Natural killer cell (primary cell): ENCODE measurements at regions not wholly inside any gene's neighbourhood (a gene's known extent, or its start where the extent isn't known, plus 50 kb on each side); places are given as distances from the start of the nearest gene placed in this dataset.
A peak's percentile ranks its signal among the peaks of the same experiment; 100 is the strongest.

ENCODE experiments used
- ATAC-seq, 3 donors: fragments of 150-1000 bp in 2 of 3; fragments of 200-7000 bp in 1 of 3; cut with Tn5 transposase; 1 replicate in 1 of 3; 2 replicates in 2 of 3; pipeline ENCODE4 v1.10.0; 2021; ENCODE audit warnings: mild to moderate bottlenecking in 2 of 3, moderate library complexity in 2 of 3
- DNase-seq, 2 donors: peaks; one replicate each; pipeline versions ENCODE4 v3.0.0 to v3.0.0-alpha.2; 2013 to 2021; ENCODE audit warnings: mixed read lengths in 1 of 2
- H3K27ac ChIP-seq: one replicate; pipeline ENCODE4 v1.5.1; 2013; ENCODE audit warnings: mild to moderate bottlenecking, low read length
- H3K27me3 ChIP-seq: one replicate; pipeline ENCODE4 v1.6.1; 2013; ENCODE audit warnings: low read length; ENCODE audit not compliant: control insufficient read depth, insufficient read depth
- H3K36me3 ChIP-seq: one replicate; pipeline ENCODE4 v1.6.1; 2013; ENCODE audit warnings: low read length; ENCODE audit not compliant: control insufficient read depth, insufficient read depth
- H3K4me1 ChIP-seq: one replicate; pipeline ENCODE4 v1.6.1; 2013; ENCODE audit warnings: low read length; ENCODE audit not compliant: control insufficient read depth, insufficient read depth
- H3K4me3 ChIP-seq: one replicate; pipeline ENCODE4 v1.5.1; 2013; ENCODE audit warnings: low read length
- H3K9me3 ChIP-seq: one replicate; pipeline ENCODE4 v1.6.1; 2013; ENCODE audit warnings: low read length; ENCODE audit not compliant: control insufficient read depth, insufficient read depth
- H3K27ac Mint-ChIP-seq, 2 donors: one replicate each; pipeline ENCODE4 v1.8.0; 2022; ENCODE audit warnings: mild to moderate bottlenecking in 2 of 2, mixed read lengths in 2 of 2, moderate library complexity in 1 of 2
- H3K27me3 Mint-ChIP-seq, 2 donors: one replicate each; pipeline ENCODE4 v1.8.0; 2022; ENCODE audit warnings: low read depth in 2 of 2, mixed read lengths in 2 of 2
- H3K36me3 Mint-ChIP-seq: one replicate; pipeline ENCODE4 v1.8.0; 2022; ENCODE audit warnings: mixed read lengths
- H3K4me1 Mint-ChIP-seq, 2 donors: one replicate each; pipeline ENCODE4 v1.8.0; 2022; ENCODE audit warnings: mixed read lengths in 2 of 2
- H3K4me3 Mint-ChIP-seq: one replicate; pipeline ENCODE4 v1.8.0; 2022; ENCODE audit warnings: mild to moderate bottlenecking, moderate library complexity, mixed read lengths
- H3K9me3 Mint-ChIP-seq, 2 donors: one replicate each; pipeline ENCODE4 v1.8.0; 2022; ENCODE audit warnings: mixed read lengths in 2 of 2
- WGBS: methylation state at CpG from one replicate; pipeline ENCODE4 v1.1.7; 2013; ENCODE audit warnings: missing lambda C conversion rate; ENCODE audit not compliant: insufficient coverage; 5-methylcytosine and 5-hydroxymethylcytosine counted together
- intact Hi-C: fragments of 100-400 bp; cut with micrococcal nuclease; formaldehyde crosslinking; loops from one replicate; pipeline ENCODE4 v1.14.2; 2022
- TF ChIP-seq, protein P1 (sequence below): fragments of 200-600 bp; IDR thresholded peaks from one replicate; pipeline ENCODE4 v1.8.0; 2022; ENCODE audit warnings: antibody characterized with exemption

DNA sequence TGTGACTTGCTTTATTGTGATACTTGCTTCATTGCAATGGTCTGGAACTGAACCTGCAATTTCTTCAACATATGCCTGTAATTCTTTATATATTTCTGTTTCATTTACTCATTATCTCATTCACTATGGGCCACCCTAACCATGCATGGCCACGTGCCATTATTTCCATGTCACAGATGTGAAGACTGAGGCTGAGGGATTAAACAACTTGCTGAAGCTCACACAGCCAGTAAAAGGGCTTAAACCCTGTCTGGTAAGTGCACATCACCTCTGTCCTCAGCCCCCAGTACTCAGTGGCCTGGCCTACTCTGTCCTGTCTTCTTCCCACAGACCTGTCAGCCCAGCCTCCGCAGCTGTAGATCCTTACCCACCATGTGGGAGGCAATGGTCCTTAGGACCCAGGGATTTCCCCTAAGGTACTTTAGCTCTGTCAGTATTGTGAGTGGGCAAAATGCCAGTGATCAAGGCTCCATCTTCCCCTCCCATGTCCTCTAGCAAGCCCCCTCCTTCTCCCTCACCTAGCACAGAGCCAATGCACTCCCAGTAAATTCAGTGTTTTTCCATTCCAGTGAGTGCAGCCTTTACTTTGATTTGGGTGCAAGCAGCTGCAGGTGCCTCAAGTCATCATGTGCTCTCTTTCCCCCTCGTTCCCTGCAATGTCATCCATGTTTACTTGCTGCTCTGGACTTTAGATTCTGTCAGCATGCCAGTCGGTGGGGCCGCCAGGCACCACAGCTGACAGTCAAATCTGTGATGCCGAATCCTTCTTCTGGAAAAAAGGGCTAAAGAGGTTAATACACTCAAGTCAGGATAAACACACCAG, 228.2 kb upstream of the PROX1 start:
- Histone ChIP-seq H3K4me3 (no peak overlapping the region), H3K27ac (no peak overlapping the region), H3K27me3 (no peaks in the 10 kb centered on the region), H3K9me3 (peaks cover 3% of the 10 kb centered on the region), H3K36me3 (no peaks in the 10 kb centered on the region), H3K4me1 (no peaks in the 10 kb centered on the region)
- H3K27ac Mint-ChIP-seq: no peak overlapping the region
- intact Hi-C loops: no loop called here
- H3K27me3 Mint-ChIP-seq: peaks cover 0 to 3% of the 10 kb centered on the region in 2 donors
- DNase-seq: no peak
- peaks cover 7% of the 10 kb centered on the region for H3K36me3 Mint-ChIP-seq
- H3K4me1 Mint-ChIP-seq: no peaks in the 10 kb centered on the region
- H3K9me3 Mint-ChIP-seq: peaks cover 4 to 8% of the 10 kb centered on the region in 2 donors
- no peak overlapping the region for H3K4me3 Mint-ChIP-seq
- 80% methylated on average over 5 of the region's 6 CpGs for WGBS
- no peak for ATAC-seq
- TF ChIP-seq, protein P1, sequence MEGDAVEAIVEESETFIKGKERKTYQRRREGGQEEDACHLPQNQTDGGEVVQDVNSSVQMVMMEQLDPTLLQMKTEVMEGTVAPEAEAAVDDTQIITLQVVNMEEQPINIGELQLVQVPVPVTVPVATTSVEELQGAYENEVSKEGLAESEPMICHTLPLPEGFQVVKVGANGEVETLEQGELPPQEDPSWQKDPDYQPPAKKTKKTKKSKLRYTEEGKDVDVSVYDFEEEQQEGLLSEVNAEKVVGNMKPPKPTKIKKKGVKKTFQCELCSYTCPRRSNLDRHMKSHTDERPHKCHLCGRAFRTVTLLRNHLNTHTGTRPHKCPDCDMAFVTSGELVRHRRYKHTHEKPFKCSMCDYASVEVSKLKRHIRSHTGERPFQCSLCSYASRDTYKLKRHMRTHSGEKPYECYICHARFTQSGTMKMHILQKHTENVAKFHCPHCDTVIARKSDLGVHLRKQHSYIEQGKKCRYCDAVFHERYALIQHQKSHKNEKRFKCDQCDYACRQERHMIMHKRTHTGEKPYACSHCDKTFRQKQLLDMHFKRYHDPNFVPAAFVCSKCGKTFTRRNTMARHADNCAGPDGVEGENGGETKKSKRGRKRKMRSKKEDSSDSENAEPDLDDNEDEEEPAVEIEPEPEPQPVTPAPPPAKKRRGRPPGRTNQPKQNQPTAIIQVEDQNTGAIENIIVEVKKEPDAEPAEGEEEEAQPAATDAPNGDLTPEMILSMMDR: no peak

DNA sequence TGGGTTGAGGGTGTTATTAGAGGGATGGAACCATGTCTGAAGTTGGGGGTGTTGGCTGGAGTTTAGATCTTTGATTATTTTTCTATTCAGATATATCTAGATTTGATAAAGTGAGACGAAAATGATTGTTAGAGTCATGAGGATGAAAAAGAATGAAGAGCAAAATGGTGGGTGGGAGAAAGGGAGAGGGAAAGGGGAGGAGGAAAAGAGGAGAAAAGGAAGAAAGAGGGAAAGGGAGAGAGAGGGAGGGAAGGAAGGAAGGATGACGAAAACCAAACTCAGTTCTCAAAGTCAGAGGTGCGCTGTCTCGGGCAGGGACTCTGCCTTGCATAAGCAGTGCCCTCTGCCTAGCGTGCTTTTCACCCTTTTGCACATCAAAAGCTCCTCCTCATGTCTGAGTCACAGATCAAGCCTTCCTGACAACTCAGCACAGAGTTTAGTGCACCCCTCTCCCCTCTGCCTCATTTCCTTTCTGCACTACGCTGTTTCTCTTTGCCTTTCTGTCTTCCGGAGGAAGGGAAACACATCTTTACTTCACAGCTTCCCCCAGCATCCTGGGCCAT, 225.8 kb upstream of the PROX1 start:
- Histone ChIP-seq H3K4me3 (no peak overlapping the region), H3K27ac (no peak overlapping the region), H3K27me3 (no peaks in the 10 kb centered on the region), H3K36me3 (no peaks in the 10 kb centered on the region), H3K4me1 (no peaks in the 10 kb centered on the region), H3K9me3 (peaks cover 3% of the 10 kb centered on the region)
- peak in 1 of 2 donors; percentile 70 for DNase-seq
- TF ChIP-seq, protein P1: no peak
- Mint-ChIP-seq H3K27me3 (peaks cover 0 to 5% of the 10 kb centered on the region in 2 donors), H3K36me3 (peaks cover 5% of the 10 kb centered on the region), H3K4me3 (no peak overlapping the region), H3K9me3 (peaks cover 4 to 9% of the 10 kb centered on the region in 2 donors), H3K27ac (no peak overlapping the region), H3K4me1 (no peaks in the 10 kb centered on the region)
- ATAC-seq: no peak
- 34% methylated on average over 6 of the region's 7 CpGs for WGBS
- intact Hi-C loops: no loop called here

DNA sequence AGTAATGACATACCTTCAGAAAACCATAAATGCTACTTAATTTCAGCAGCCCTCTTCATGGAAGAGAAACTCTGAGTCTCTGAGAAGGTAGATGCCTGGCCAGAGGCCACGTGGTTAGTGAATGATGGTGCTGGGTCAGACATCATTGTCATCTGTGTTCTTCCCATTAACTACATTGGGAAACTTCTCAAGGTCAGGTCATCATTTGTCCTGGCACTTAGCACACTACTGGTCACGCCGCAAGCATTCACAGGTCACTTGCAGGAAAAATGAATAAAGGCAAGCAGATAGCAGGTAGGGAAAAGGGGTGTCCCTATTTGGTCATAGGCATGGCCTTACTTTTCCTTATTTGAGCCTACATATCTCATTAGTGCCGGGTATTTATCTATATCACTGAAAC, 220.1 kb upstream of the PROX1 start:
- H3K27me3 ChIP-seq: no peaks in the 10 kb centered on the region
- H3K4me3 ChIP-seq: no peak overlapping the region
- Mint-ChIP-seq H3K4me3 (no peak overlapping the region), H3K27me3 (peaks cover 0 to 9% of the 10 kb centered on the region in 2 donors), H3K9me3 (peaks cover 4 to 5% of the 10 kb centered on the region in 2 donors), H3K27ac (no peak overlapping the region), H3K4me1 (no peaks in the 10 kb centered on the region), H3K36me3 (no peaks in the 10 kb centered on the region)
- intact Hi-C loops: no loop called here
- no peaks in the 10 kb centered on the region for H3K9me3 ChIP-seq
- TF ChIP-seq, protein P1: no peak
- no peak for ATAC-seq
- no peak overlapping the region for H3K27ac ChIP-seq
- DNase-seq: no peak
- no peaks in the 10 kb centered on the region for H3K36me3 ChIP-seq
- H3K4me1 ChIP-seq: no peaks in the 10 kb centered on the region
- 83% methylated on average over 3 of the region's 4 CpGs for WGBS
